Upper lobe of left lung (tissue), 6 donors: ENCODE measurements at regions not wholly inside any gene's neighbourhood (a gene's known extent, or its start where the extent isn't known, plus 50 kb on each side); places are given as distances from the start of the nearest gene placed in this dataset.
"Not testable (repeated sequence)": the region's sequence is repeated elsewhere in the genome, so short reads cannot be mapped to it uniquely, and the experiment has no call there.

Experiments used
- ATAC-seq, 2 donors: fragments of 200-7000 bp; cut with Tn5 transposase; one replicate each; pipeline ENCODE4 v1.9.1; 2022; ENCODE audit warnings: mild to moderate bottlenecking in 2 of 2, moderate library complexity in 2 of 2; ENCODE audit not compliant: low FRiP score in 2 of 2
- DNase-seq, 2 donors: peaks; one replicate each; pipeline ENCODE4 v3.0.0-alpha.2; 2019 to 2020
- H3K27ac ChIP-seq, 4 donors: fragments of 200-600 bp; sonication (generic); one replicate each; pipeline ENCODE4 v1.5.1; 2016 to 2019
- H3K27me3 ChIP-seq, 4 donors: fragments of 200-600 bp; sonication (generic); one replicate each; pipeline ENCODE4 v1.5.1; 2017 to 2019
- H3K36me3 ChIP-seq, 4 donors: fragments of 200-600 bp; sonication (generic); one replicate each; pipeline ENCODE4 v1.5.1; 2016 to 2019
- H3K4me1 ChIP-seq, 4 donors: fragments of 200-600 bp; sonication (generic); one replicate each; pipeline ENCODE4 v1.5.1; 2018 to 2019
- H3K4me3 ChIP-seq, 4 donors: fragments of 200-600 bp; sonication (generic); one replicate each; pipeline ENCODE4 v1.5.1; 2017 to 2019; ENCODE audit warnings: mild to moderate bottlenecking in 2 of 4, moderate library complexity in 1 of 4
- H3K9me3 ChIP-seq, 4 donors: fragments of 200-600 bp; sonication (generic); one replicate each; pipeline ENCODE4 v1.5.1; 2018 to 2019
- EP300 ChIP-seq, 4 donors: sonication (generic); formaldehyde crosslinking; IDR thresholded peaks; one replicate each; pipeline ENCODE4 v1.5.1; 2017; ENCODE audit warnings: antibody characterized with exemption in 4 of 4, control low read depth in 2 of 4
- POLR2A ChIP-seq, 4 donors: fragments of 450-650 bp; IDR thresholded peaks; one replicate each; pipeline ENCODE4 v1.5.1; 2016 to 2017; ENCODE audit warnings: antibody characterized with exemption in 4 of 4, mild to moderate bottlenecking in 2 of 4
- POLR2AphosphoS5 ChIP-seq, 2 donors: sonication (generic); formaldehyde crosslinking; IDR thresholded peaks; one replicate each; pipeline ENCODE4 v1.5.1; 2017; ENCODE audit warnings: antibody characterized with exemption in 2 of 2
- WGBS, 2 donors: methylation state at CpG; one replicate each; pipeline ENCODE4 v1.1.5; 2017 to 2018; 5-methylcytosine and 5-hydroxymethylcytosine counted together
- TF ChIP-seq, protein P1 (sequence below), 6 experiments: fragments of 450-650 bp in 4 of 6; fragments of 200-600 bp in 2 of 6; sonication (generic) in 2 of 6; IDR thresholded peaks; one replicate each; pipeline ENCODE4 v1.5.1; 2016 to 2019; ENCODE audit warnings: antibody characterized with exemption in 6 of 6
- donor health status: DM: no; HTN: no; CAD: no; lungs with moderate emphysema.
- donor health status: DM: no; HTN: yes; CAD: no; lungs with severe emphysema.

DNA sequence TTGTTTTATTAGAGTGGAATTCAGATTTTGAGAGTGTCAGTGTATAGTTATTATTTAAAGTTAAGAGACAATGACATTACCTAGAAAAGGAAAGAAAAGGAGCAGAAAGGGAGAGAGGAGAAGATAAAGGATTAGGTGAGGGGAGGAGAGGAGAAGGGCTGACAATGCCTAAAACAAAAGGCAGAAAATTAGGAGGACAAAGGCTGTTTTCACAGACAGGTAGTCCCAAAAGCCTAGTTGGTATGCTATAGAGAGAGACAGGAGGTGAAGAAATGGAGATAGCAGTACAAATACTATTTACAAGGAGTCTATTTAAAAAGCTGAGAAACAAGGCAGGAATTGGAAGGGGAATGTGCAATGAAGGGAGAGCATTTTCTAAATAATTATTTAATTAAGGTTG is 409.4 kb upstream of the ADGRB3 start:
- Histone ChIP-seq H3K4me3 (no peak overlapping the region), H3K27me3 (no peaks in the 10 kb centered on the region), H3K9me3 (no peaks in the 10 kb centered on the region), H3K36me3 (no peaks in the 10 kb centered on the region), H3K27ac (no peak overlapping the region), H3K4me1 (no peaks in the 10 kb centered on the region)
- ATAC-seq (no peak), DNase-seq (no peak)
- TF ChIP-seq POLR2A (IDR thresholded peaks at IDR 0.05): no peak
- TF ChIP-seq, protein P1, sequence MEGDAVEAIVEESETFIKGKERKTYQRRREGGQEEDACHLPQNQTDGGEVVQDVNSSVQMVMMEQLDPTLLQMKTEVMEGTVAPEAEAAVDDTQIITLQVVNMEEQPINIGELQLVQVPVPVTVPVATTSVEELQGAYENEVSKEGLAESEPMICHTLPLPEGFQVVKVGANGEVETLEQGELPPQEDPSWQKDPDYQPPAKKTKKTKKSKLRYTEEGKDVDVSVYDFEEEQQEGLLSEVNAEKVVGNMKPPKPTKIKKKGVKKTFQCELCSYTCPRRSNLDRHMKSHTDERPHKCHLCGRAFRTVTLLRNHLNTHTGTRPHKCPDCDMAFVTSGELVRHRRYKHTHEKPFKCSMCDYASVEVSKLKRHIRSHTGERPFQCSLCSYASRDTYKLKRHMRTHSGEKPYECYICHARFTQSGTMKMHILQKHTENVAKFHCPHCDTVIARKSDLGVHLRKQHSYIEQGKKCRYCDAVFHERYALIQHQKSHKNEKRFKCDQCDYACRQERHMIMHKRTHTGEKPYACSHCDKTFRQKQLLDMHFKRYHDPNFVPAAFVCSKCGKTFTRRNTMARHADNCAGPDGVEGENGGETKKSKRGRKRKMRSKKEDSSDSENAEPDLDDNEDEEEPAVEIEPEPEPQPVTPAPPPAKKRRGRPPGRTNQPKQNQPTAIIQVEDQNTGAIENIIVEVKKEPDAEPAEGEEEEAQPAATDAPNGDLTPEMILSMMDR (IDR thresholded peaks at IDR 0.05): no peak
- TF ChIP-seq POLR2AphosphoS5 (IDR thresholded peaks at IDR 0.05): no peak
- no peak for TF ChIP-seq EP300 (IDR thresholded peaks at IDR 0.05)

DNA sequence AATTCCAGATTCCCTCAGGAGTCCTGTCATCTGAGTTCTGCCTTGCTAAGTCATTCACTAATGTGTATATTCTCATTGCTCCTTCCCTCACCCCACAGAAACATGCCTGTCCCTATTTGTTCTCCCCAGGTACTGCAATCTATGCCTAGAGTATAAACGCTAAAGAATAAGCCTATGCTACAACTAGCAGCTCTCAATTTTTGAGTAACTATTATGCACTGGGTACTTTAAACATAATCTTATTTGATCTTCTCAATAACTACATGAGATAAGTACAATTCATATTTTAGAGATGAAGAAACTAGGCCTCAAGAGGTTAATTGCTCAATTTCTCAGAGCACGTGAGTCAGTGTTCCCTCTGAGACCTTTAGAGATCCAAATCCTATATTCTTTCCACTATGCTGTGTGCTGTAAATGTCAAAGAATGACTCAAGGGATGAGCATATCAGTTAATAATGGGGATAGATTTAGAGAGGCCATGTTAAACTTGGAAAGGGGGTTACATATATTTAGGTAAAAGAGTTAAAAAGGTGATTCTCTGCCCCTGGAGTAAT is 423.8 kb upstream of the ADGRB3 start:
- Histone ChIP-seq H3K27me3 (no peaks in the 10 kb centered on the region), H3K4me1 (peaks cover 0 to 2% (median 0%) of the 10 kb centered on the region in 4 donors), H3K9me3 (peaks cover 0 to 8% (median 0%) of the 10 kb centered on the region in 4 donors), H3K36me3 (no peaks in the 10 kb centered on the region), H3K4me3 (no peak overlapping the region), H3K27ac (no peak overlapping the region)
- WGBS, 2 donors: 58 to 64% methylated on average over 2 of the region's 2 CpGs
- DNase-seq: no peak
- TF ChIP-seq, protein P1 (IDR thresholded peaks at IDR 0.05): no peak
- TF ChIP-seq POLR2AphosphoS5 (IDR thresholded peaks at IDR 0.05): no peak
- TF ChIP-seq POLR2A (IDR thresholded peaks at IDR 0.05): no peak
- TF ChIP-seq EP300 (IDR thresholded peaks at IDR 0.05): no peak
- no peak for ATAC-seq

DNA sequence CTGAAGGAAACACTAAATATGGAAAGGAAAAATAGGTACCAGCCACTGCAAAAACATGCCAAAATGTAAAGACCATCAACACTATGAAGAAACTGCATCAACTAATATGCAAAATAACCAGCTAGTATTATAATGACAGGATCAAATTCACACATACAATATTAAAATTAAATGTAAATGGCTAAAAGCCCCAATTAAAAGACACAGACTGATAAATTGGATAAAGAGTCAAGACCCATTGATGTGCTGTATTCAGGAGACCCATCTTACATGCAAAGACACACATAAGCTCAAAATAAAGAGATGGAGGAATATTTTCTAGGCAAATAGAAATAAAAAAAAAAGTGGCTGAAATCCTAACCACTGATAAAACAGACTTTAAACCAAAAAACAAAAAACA is 427.5 kb upstream of the ADGRB3 start:
- H3K4me1 ChIP-seq, H3K36me3 ChIP-seq, H3K27ac ChIP-seq, DNase-seq, H3K27me3 ChIP-seq, H3K9me3 ChIP-seq, H3K4me3 ChIP-seq, ATAC-seq: not testable (repeated sequence)

DNA sequence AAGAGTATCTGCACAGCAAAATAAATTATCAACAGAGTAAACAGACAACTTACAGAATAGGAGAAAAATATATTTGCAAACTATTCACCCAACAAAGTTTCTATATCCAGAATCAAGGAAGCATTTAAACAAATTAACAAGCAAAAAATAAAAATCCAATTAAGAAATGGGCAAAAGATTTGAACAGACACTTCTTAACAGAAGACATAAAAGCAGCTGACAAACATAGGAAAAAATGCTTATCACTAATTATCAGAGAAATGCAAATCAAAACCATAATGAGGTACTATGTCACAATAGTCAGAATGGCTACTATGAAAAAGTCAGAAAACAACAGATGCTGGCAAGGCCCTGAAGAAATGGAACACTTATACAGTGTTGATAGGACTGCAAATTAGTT is 434.2 kb upstream of the ADGRB3 start:
- no peaks in the 10 kb centered on the region for H3K36me3 ChIP-seq
- DNase-seq (no peak), ATAC-seq (no peak)
- H3K9me3 ChIP-seq: no peaks in the 10 kb centered on the region
- no peaks in the 10 kb centered on the region for H3K4me1 ChIP-seq
- H3K27ac ChIP-seq: no peak overlapping the region
- no peaks in the 10 kb centered on the region for H3K27me3 ChIP-seq
- TF ChIP-seq EP300 (IDR thresholded peaks at IDR 0.05) (no peak), POLR2AphosphoS5 (IDR thresholded peaks at IDR 0.05) (no peak), POLR2A (IDR thresholded peaks at IDR 0.05) (no peak)
- TF ChIP-seq, protein P1 (IDR thresholded peaks at IDR 0.05): no peak
- H3K4me3 ChIP-seq: no peak overlapping the region

DNA sequence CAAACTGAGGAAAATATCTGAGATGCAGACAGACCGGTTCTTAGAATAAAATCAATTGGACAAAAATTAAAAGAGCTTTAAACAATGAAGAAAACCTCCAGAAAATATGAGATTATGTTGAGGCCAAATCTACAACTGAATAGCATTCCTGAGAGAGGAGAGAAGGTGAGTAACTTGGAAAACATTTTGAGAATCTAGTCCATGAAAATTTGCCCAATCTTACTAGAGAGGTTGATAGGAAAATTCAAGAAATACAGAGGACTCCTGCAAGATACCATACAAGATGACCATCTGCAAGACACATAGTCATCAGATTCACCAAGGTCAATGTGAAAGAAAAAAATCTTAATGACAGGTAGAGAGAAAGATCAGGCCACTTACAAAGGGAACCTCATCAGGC is 437.7 kb upstream of the ADGRB3 start:
- DNase-seq (no peak), ATAC-seq (no peak)
- Histone ChIP-seq H3K4me1 (no peaks in the 10 kb centered on the region), H3K27ac (no peak overlapping the region), H3K9me3 (no peaks in the 10 kb centered on the region), H3K36me3 (no peaks in the 10 kb centered on the region), H3K27me3 (no peaks in the 10 kb centered on the region), H3K4me3 (no peak overlapping the region)
- WGBS, 2 donors: 91 to 98% methylated on average over 1 of the region's 1 CpG
- TF ChIP-seq POLR2AphosphoS5 (IDR thresholded peaks at IDR 0.05): no peak

DNA sequence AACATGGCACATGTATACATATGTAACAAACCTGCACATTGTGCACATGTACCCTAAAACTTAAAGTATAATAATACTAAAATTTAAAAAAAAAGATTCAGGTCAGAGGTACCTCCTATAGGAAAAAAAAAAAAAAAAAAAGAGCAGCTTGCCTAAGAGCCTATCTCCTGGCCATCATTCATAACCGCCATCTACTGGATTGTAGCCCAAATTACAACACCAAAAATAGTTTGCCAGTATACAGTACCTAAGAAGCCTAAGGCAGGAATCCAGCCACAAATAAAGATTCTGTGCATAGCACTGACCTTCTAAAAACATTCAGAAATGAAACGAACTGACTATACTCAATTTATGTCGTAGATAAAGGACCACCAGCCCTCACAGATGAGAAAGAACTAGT is 438.4 kb upstream of the ADGRB3 start:
- Histone ChIP-seq H3K27ac (no peak overlapping the region), H3K36me3 (no peaks in the 10 kb centered on the region), H3K27me3 (no peaks in the 10 kb centered on the region), H3K4me3 (no peak overlapping the region), H3K4me1 (no peaks in the 10 kb centered on the region), H3K9me3 (no peaks in the 10 kb centered on the region)
- no peak for ATAC-seq
- TF ChIP-seq POLR2AphosphoS5 (IDR thresholded peaks at IDR 0.05) (no peak), EP300 (IDR thresholded peaks at IDR 0.05) (no peak), POLR2A (IDR thresholded peaks at IDR 0.05) (no peak)
- TF ChIP-seq, protein P1 (IDR thresholded peaks at IDR 0.05): no peak
- no peak for DNase-seq
- WGBS, 2 donors: 41 to 63% methylated on average over 3 of the region's 3 CpGs

DNA sequence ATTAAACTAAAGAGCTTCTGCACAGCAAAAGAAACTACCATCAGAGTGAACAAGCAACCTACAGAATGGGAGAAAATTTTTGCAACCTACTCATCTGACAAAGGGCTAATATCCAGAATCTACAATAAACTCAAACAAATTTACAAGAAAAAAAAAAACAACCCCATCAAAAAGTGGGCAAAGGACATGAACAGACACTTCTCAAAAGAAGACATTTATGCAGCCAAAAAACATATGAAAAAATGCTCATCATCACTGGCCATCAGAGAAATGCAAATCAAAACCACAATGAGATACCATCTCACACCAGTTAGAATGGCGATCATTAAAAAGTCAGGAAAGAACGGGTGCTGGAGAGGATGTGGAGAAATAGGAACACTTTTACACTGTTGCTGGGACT is 439.3 kb upstream of the ADGRB3 start:
- WGBS, 2 donors: 95% methylated on average over 2 of the region's 2 CpGs
- not testable (repeated sequence) for H3K27ac ChIP-seq, H3K4me1 ChIP-seq, H3K9me3 ChIP-seq, DNase-seq, ATAC-seq, H3K36me3 ChIP-seq, H3K4me3 ChIP-seq, H3K27me3 ChIP-seq
